IPS-NIHi7 (cell line): ENCODE measurements at regions not wholly inside any gene's neighbourhood (a gene's known extent, or its start where the extent isn't known, plus 50 kb on each side); places are given as distances from the start of the nearest gene placed in this dataset.

Source experiments
- DNase-seq: peaks from one replicate; pipeline ENCODE4 v3.0.0; 2012; ENCODE audit warnings: mixed read lengths; ENCODE audit errors: extremely low spot score

GRCh38 chr14:100955201-100955600, 51.7 kb upstream of the RTL1 start:
- no peak for DNase-seq

GRCh38 chr14:100962494-100962893, 59.0 kb upstream of the RTL1 start:
- DNase-seq = no peak

GRCh38 chr14:100965296-100965695, 61.8 kb upstream of the RTL1 start:
- no peak for DNase-seq

GRCh38 chr14:100967178-100967577, 63.7 kb upstream of the RTL1 start:
- DNase-seq = no peak

GRCh38 chr14:100967930-100968329, 64.4 kb upstream of the RTL1 start:
- no peak for DNase-seq

- DNase-seq = no peak
Observed at GRCh38 chr14:100972118-100972897, 68.8 kb upstream of the RTL1 start.

- no peak for DNase-seq
Observed at GRCh38 chr14:100975671-100976070, 72.1 kb upstream of the RTL1 start.

GRCh38 chr14:100979079-100979478, 75.6 kb upstream of the RTL1 start:
- no peak for DNase-seq

DNA sequence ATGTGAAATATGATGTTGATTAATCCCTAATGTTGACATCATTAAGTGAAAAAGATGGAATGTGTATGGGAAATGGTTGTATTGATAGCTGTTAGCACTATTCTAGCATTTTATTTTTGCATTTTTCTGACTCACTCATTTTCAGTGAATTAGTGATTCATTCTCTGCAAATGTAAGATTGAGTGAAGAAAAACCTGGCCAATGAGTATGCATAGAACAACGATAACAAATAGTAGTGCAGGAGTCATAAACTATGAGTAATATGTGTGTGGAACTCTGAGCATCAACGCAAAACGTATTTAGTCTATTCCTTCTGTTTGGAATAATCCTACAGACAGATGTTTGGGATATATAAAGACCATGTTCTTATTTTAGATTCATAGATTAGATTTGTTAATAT, 76.3 kb upstream of the RTL1 start:
- DNase-seq = no peak

GRCh38 chr14:100980823-100981222, 77.3 kb upstream of the RTL1 start:
- no peak for DNase-seq

DNA sequence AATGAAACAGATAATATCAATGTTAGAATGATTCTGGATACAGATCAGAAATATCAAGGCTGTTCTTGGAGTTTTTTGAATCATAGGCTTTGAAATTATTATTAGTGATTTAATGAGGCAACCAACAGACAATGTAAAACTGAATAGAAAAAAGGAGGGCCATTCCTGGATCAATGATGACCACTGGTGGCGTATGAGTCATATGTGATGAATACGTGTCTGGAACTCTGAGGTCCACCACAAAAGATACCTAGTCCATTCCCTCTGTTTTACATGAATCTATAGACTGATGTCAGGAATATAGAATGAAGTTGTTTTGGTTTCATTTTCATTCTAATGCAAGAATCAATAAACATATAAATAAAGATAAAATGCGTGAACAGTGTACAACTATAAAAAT, 78.3 kb upstream of the RTL1 start:
- DNase-seq = no peak

- no peak for DNase-seq
Observed at GRCh38 chr14:100982353-100982752, 78.8 kb upstream of the RTL1 start.

DNA sequence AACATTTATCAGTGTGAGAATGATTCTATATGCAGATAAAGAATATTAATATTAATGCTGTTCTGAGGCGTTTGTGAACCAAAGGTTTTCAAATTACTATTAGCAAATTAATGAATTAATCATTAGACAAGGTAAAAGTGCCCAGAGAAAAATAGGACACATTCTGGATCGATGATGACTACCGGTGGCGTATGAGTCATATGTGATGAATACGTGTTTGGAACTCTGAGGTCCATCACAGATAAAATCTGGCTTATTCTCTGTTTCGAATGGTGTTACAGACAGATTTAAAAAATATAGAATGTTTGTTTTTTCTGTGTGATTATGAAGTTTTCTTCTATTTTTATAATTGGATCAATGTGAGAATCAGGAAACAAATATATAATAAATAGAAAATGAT, 79.2 kb upstream of the RTL1 start:
- DNase-seq = no peak

- DNase-seq = no peak
Observed at GRCh38 chr14:100983710-100984109, 80.2 kb upstream of the RTL1 start.

GRCh38 chr14:100988011-100988410, 84.5 kb upstream of the RTL1 start:
- DNase-seq = no peak

GRCh38 chr14:100988411-100988900, 84.9 kb upstream of the RTL1 start:
- DNase-seq = no peak

DNA sequence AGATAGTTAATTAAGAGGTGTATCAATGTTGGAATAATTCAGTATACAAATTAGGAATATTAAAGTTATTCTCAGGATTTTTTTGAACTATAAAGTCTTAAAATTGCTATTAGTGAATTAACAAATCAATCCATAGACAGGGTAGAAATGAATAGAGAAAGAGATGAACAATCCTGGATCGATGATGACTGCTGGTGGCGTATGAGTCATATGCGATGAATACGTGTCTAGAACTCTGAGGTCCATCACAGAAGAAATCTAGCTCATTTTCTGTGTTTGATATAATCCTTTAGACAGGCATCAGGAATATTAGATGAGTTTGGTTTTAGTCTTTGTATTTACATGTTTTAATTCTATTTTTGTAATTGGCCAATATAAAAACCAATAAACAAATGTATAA, 85.4 kb upstream of the RTL1 start:
- no peak for DNase-seq

GRCh38 chr14:100989924-100990323, 86.4 kb upstream of the RTL1 start:
- no peak for DNase-seq

DNA sequence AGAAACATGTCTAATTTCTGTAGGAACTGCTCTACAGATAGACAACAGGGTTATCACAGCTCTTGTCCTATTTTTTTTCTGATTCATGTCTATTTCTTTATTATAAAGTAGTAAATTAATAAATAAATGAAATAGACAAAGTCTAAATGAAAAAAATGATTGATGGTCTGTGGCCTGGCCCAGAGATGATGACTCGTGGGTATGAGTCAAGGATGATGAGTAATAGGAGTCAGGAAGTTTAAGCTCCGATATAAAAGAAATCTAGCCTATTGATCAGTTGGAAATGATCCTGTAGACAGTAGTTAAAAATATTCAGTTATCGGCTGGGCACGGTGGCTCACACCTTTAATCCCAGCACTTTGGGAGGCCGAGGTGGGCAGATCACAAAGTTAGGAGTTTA, 90.6 kb upstream of the RTL1 start:
- DNase-seq = no peak

- DNase-seq = no peak
Observed at GRCh38 chr14:100994756-100995330, 91.3 kb upstream of the RTL1 start.

DNA sequence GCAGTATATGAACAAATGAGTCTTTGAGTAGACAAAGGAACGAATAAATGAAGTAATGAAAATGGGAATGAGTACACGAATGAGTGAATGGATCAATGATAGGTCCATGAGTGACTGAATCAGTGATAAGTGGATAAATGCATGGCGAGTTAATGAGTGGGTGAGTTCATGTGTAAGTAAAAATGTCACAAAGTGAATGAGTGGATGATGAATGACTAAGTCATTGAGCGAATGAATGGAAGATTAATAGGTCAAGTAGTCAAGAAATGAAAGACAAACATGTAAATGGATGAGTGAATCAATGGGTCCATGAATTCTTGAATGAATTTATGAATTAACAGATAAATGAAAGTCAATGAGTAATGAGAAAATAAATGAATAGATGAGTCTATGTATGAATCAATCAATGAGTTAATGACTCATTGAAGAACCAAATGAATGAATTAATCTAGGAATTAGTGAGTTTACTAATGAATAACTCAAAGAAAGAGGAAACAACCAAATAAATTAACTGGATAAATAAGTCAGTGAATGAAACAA, 97.3 kb upstream of the RTL1 start:
- DNase-seq = no peak

DNA sequence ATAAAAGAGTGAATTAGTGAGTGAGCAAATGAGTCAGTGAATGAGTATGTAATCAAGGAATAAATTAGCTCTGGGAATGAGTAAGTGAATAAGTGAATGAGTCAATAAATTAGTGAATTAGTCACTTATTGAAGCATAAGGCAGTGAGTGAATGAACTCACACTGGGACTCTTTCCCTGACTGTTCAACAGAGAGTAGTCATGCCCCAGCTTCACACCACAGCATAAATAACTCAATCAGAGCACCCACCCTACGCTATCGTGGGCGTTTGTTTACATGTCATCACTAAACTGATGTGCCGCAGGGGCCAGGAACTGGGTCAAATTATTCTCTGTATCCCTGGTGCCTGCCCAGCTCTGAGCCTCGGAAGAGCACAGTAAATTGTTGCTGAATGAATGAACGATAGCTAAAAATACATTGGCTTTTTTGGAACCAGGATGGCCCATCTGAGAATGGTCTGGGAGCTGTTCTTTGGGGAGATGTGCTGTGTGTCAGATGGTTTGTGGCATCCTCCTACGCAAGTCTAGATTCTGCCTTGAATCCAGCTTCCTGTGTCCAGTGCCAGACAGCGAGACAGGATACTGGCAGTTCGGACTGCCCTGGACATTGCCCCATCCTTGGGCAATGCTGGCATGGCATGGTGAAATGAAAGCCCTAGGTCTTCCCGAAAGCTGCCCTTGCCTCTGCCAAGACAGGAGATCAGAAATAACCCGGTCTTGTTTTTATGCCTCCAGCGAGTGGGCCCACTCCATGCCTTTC, 98.0 kb upstream of the RTL1 start:
- DNase-seq = no peak

GRCh38 chr14:101002738-101003137, 99.2 kb upstream of the RTL1 start:
- DNase-seq = no peak
